Neuron (in vitro differentiated cells): ENCODE measurements at regions not wholly inside any gene's neighbourhood (a gene's known extent, or its start where the extent isn't known, plus 50 kb on each side); places are given as distances from the start of the nearest gene placed in this dataset.
"Not testable (repeated sequence)": the region's sequence is repeated elsewhere in the genome, so short reads cannot be mapped to it uniquely, and the experiment has no call there.

Experiments used
- H2AFZ ChIP-seq: one replicate; pipeline ENCODE4 v1.6.1; 2013; ENCODE audit warnings: low read depth, mild to moderate bottlenecking, inconsistent platforms, low read length, moderate library complexity
- H3K27me3 ChIP-seq: one replicate; pipeline ENCODE4 v1.6.1; 2013; ENCODE audit warnings: low read length; ENCODE audit not compliant: insufficient read depth
- H3K36me3 ChIP-seq: one replicate; pipeline ENCODE4 v1.6.1; 2013; ENCODE audit warnings: low read length; ENCODE audit not compliant: insufficient read depth
- H3K4me1 ChIP-seq: one replicate; pipeline ENCODE4 v1.6.1; 2013; ENCODE audit warnings: low read length; ENCODE audit not compliant: insufficient read depth
- H3K4me3 ChIP-seq: 2 replicates; pipeline ENCODE4 v1.5.1; 2013; ENCODE audit warnings: mild to moderate bottlenecking, low read length, moderate library complexity
- H3K9me3 ChIP-seq: one replicate; pipeline ENCODE4 v1.6.1; 2013; ENCODE audit warnings: low read length

DNA sequence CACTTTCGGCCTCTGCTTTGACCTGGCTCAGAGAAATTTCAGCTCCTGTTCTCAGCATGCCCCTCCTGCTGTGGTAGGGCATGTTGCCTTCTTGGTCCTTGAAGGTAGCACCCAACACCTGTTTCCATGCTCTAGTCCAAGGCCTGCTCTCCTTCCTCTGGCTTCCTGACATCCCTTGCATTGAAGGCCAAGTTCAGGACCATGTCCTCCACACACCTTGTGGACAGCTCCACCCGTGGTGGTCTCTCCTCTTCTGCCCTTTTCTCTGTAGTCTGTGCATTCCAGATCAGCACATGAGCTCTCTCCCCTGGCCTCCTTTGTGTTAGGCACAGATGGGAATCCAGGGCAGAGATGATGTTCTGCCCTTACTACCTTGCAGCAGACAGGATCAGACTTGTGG lies 225.3 kb downstream of the ADAMTS15 start:
- Histone ChIP-seq H3K4me3 (no peak overlapping the region), H3K4me1 (peaks cover 38% of the 10 kb centered on the region), H3K36me3 (no peaks in the 10 kb centered on the region), H3K9me3 (no peaks in the 10 kb centered on the region), H2AFZ (no peak overlapping the region), H3K27me3 (no peaks in the 10 kb centered on the region)

DNA sequence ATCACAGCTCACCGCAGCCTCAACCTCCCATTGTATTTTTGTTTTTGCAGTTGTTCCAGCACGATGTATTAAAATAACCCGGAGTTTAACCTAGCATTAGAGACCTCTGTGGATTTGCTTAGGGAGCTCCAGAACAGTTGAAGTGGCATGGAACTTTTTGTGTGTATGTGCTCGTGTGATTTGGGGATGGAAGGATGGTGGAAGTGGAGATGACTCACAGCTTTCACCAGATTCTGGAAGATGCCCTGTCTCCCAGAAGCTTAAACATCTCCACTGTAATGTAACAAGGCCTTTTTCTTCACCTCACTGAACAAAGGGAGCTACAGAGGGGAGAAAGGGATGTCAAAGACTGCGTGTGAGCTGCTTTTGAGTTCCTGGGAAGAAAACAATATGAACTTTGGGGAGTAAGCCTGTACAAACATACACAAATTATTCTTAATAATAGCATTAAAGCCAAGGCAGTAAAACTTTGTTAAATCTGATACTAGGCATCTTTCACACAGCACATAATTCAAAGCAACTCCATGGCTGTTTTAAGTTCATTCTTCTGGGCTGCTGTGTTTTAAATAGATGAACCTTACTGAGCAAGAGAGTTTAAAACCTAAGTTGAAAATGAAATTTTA lies 226.4 kb downstream of the ADAMTS15 start:
- Histone ChIP-seq H3K36me3 (no peaks in the 10 kb centered on the region), H3K27me3 (no peaks in the 10 kb centered on the region), H3K4me3 (no peak overlapping the region), H2AFZ (no peak overlapping the region), H3K9me3 (peaks cover 5% of the 10 kb centered on the region), H3K4me1 (peaks cover 38% of the 10 kb centered on the region)

DNA sequence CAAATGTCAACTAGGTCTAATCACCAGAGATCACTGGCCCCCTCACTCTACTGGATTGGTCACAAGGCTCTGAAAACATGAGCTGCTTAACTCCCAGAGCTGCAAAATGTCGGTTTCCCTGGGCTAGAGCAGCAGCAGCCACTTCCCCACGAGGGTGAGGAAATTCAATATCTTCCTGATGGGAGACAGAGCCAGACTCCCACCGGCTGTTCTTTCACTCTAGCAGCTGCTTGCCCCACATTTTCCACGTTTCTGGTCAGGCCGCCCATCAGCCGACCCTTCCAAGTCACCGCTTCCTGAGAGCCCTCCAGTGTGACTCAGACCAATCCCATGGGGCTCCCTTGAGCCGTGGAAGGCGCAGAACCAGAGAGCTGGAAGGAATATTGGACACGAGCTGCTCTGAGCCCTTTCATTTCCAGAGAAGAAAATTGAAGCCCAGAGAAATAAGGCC lies 227.0 kb downstream of the ADAMTS15 start:
- H3K4me3 ChIP-seq = no peak overlapping the region
- peaks cover 5% of the 10 kb centered on the region for H3K9me3 ChIP-seq
- peaks cover 38% of the 10 kb centered on the region for H3K4me1 ChIP-seq
- H3K36me3 ChIP-seq = no peaks in the 10 kb centered on the region
- no peak overlapping the region for H2AFZ ChIP-seq
- H3K27me3 ChIP-seq = no peaks in the 10 kb centered on the region

DNA sequence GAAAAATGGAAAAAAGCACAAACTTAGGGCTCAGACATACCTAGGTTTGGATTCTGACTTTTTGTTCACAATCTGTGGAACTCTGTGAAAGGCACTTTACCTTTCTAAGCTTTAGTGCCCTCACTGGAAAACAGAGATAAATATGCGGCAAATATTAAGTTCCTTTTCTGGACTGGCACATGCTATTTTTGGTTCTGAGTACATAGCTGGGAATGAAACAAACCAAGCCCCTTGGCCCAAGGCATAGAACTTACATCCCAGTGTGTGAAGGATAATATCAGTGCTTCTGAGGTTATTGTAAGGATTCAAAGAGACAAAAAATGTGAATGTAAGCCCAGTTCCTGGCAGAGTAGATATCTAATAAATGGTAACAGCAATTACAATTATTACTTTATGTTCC lies 227.5 kb downstream of the ADAMTS15 start:
- no peak overlapping the region for H3K4me3 ChIP-seq
- H3K27me3 ChIP-seq = no peaks in the 10 kb centered on the region
- no peak overlapping the region for H2AFZ ChIP-seq
- peaks cover 38% of the 10 kb centered on the region for H3K4me1 ChIP-seq
- H3K9me3 ChIP-seq = peaks cover 5% of the 10 kb centered on the region
- H3K36me3 ChIP-seq = no peaks in the 10 kb centered on the region

DNA sequence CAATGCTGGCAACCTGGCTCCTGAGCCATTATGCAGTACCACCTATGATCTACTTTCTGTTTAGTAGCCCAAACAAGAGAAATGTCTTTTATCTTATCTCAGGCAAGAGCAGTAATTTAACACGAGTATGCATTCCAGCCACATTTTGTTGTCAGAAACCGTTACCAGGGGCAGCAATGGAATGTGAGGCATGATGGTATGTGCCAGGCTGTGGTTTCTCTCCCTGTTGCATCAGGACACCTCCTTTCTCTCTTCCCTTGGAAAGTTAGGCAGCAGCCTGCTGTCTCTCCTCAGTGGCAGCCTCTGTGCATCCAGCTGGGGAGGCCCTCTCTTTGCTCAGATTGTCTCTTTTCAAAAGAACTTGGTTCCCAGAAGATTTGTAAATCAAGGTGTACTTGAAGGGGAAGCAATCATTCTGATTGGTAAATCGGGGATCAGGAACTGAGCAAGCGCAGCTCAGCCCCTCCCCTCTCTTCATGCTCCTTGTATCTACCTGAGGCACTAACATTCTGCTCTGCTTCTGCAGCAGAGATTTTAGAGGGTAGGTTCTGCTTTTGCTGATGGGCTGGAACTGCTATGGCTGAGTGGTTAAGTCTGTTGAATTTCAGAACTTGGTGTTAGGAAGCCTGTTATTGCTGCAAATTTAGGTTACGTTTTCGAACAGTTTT lies 229.2 kb downstream of the ADAMTS15 start:
- no peak overlapping the region for H3K4me3 ChIP-seq
- H2AFZ ChIP-seq = no peak overlapping the region
- no peaks in the 10 kb centered on the region for H3K36me3 ChIP-seq
- H3K9me3 ChIP-seq = peaks cover 7% of the 10 kb centered on the region
- H3K4me1 ChIP-seq = peaks cover 30% of the 10 kb centered on the region
- H3K27me3 ChIP-seq = no peaks in the 10 kb centered on the region

DNA sequence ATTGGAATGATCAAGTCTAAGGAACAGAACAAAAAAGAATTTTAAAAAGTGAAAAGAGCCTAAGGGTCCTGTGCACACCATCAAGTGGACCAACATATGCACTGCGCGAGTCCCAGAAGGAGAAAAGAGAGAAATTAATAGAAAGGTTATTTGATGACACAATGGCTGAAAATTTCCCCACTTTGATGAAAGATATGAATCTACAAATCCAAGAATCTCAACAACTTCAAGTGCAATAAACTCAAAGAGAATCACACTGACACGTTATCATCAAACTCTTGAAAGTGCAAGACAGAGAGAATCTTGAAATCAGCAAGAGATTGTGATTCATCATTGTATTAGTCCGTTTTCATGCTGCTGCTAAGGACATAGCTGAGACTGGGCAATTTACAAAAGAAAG lies 230.8 kb downstream of the ADAMTS15 start:
- Histone ChIP-seq H3K9me3 (peaks cover 7% of the 10 kb centered on the region), H3K36me3 (no peaks in the 10 kb centered on the region), H3K4me3 (no peak overlapping the region), H2AFZ (no peak overlapping the region), H3K4me1 (peaks cover 25% of the 10 kb centered on the region), H3K27me3 (no peaks in the 10 kb centered on the region)

DNA sequence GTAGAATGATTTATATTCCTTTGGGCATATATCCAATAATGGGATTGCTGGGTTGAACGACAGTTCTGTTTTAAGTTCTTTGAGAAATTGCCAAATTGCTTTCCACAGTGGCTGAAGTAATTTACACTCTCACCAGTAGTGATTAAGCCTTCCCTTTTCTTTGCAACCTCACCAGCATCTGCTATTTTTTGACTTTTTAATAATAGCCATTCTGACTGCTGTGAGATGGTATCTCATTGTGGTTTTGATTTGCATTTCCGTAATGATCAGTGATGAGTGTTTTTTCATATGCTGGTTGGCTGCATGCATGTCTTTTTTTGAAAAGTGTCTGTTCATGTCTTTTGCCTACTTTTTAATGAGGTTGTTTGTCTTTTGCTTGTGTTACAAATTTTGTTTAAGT lies 233.8 kb downstream of the SNX19 start:
- H2AFZ ChIP-seq, H3K9me3 ChIP-seq, H3K4me3 ChIP-seq, H3K36me3 ChIP-seq, H3K4me1 ChIP-seq, H3K27me3 ChIP-seq: not testable (repeated sequence)

DNA sequence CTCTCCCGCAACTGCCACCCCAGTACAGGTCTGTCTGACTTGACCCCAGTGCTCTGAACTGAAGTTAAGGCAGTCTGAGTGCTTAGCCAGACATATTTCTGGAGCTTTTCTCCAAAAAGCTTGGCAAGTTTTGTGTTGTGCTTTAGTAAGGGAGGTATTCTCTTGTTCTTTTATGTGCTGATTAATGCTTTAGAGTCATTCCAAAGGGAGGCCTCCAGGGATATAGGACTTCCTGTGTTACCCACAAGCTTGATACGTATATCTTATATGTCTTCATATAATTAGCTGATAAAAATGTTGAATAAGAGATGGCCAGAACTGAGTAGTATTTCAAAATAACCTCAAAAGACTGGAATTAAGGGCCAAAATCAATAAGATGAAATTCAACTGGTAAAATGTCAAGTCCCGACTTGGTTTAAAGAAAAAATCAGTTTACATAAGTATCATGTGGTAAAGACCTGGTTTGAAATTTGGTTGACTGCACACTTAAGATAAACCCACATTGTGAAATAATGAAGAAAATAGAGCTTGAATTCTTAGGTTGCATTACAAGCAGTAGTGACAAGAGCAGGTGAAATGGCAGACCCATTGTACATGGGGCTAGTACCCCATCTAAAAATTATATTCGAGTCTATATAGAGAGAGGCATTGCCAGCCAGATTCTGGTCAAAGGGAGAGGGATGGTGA lies 226.9 kb downstream of the SNX19 start:
- no peak overlapping the region for H2AFZ ChIP-seq
- no peaks in the 10 kb centered on the region for H3K9me3 ChIP-seq
- H3K27me3 ChIP-seq = no peaks in the 10 kb centered on the region
- no peaks in the 10 kb centered on the region for H3K36me3 ChIP-seq
- no peak overlapping the region for H3K4me3 ChIP-seq
- H3K4me1 ChIP-seq = no peaks in the 10 kb centered on the region

DNA sequence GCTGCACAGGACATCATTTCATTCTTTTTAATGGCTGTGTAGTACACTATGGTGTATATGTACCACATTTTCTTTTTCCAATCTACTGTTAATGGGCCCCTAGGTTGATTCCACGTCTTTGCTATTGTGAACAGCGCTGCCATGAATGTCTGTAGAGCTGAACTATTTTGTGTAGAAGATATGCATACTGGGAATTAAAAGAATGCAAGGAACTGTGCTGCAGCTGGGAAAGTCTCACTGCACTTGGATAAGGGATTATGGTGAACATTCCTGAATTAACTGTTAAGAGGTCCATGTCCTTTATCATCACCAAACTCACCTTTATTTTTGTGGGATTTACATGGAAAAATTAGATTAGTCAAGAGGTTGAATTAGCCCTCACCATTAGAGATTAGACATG lies 224.7 kb downstream of the SNX19 start:
- Histone ChIP-seq H2AFZ (no peak overlapping the region), H3K36me3 (no peaks in the 10 kb centered on the region), H3K4me1 (no peaks in the 10 kb centered on the region), H3K4me3 (no peak overlapping the region), H3K9me3 (no peaks in the 10 kb centered on the region), H3K27me3 (no peaks in the 10 kb centered on the region)

DNA sequence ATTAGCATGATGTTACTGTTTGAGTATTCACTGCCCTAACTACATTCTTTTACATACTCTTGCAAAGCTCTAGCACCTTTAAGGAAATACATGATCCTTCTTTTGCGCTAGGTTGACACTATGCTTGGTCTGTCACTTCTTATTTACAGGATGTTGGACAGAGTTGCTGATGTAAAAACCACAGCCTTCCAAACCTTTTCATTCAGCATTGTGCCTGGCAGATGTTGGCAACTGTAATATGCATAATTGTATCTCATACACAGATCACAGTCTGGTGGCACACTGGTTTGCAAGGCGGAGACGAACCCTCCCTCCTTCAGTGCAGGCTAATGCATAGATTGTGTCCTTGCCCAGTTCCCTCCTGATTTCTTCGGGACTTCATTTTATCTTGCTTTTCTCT lies 224.1 kb downstream of the SNX19 start:
- no peak overlapping the region for H3K4me3 ChIP-seq
- H3K4me1 ChIP-seq = no peaks in the 10 kb centered on the region
- H3K36me3 ChIP-seq = no peaks in the 10 kb centered on the region
- H3K9me3 ChIP-seq = no peaks in the 10 kb centered on the region
- no peaks in the 10 kb centered on the region for H3K27me3 ChIP-seq
- H2AFZ ChIP-seq = no peak overlapping the region

DNA sequence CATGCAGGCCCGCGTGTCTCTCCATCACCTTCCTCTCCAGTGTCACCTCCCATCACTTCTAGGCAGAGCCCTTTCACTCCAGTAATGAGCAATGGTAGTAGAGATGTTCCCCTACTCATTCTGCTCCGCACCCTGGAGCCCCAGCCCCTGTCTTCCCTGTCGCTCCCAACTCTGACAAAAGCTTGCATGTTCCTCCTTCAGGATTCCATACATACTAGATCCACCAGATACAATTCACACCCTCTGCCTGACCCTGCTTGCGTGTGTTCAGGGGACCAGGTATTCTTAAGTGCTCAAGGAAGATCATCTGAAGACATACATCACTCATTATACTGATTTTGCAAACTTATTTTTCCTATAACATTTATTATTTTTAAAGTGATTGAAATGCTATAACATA lies 222.7 kb downstream of the SNX19 start:
- Histone ChIP-seq H3K9me3 (no peaks in the 10 kb centered on the region), H3K4me1 (no peaks in the 10 kb centered on the region), H3K36me3 (no peaks in the 10 kb centered on the region)

DNA sequence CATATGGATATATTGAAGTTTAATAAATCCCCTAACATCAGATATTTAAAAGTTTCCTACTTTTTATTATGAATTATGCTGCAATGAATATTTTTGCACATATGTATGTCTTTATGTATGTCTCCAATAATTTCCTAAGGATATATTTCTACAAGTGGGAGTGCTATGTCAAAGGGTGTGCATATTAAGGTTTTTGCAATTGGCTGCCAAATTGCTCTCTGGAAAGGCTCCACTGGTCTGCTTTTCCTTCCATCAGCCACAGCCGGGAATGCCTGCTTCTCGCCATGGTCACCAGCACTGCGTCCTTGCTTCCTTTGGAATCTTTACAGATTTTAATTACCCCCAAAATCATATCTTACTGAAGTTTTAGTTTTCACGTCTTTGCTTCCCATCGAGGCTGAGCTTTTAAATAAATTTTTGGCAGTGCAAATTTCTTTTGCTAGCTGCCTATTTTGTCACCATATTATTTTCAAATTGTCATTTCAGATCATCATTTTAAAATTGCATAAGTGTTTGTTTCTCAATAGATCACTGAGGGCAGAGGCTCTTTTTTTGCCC lies 221.7 kb downstream of the SNX19 start:
- no peaks in the 10 kb centered on the region for H3K36me3 ChIP-seq
- no peaks in the 10 kb centered on the region for H3K9me3 ChIP-seq
- H3K27me3 ChIP-seq = no peaks in the 10 kb centered on the region
- H3K4me1 ChIP-seq = peaks cover 6% of the 10 kb centered on the region
- no peak overlapping the region for H2AFZ ChIP-seq
- H3K4me3 ChIP-seq = no peak overlapping the region

More for the DNA sequence above, 222.7 kb downstream of the SNX19 start:
- Histone ChIP-seq H3K4me3 (no peak overlapping the region), H3K27me3 (no peaks in the 10 kb centered on the region), H2AFZ (no peak overlapping the region)

DNA sequence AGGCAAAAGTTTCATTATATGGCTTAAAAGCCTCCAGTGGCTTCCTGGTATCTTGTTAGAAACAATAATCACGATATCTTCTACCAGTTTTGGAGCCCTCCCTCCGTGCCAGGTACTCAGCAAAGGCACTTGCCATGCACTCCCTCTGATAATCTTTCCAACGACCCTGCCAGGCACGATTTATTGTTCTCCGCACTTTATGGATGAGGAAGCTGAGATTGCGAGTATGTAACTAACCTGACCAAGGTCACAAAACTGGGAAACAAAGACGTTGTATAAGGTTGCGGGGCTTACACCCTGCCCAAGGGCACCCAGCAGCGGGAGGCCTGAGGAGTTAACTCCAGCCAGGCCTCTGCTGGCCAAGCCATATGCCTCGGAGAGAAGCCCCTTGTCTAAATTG lies 218.1 kb downstream of the SNX19 start:
- Histone ChIP-seq H3K36me3 (no peaks in the 10 kb centered on the region), H2AFZ (no peak overlapping the region), H3K4me1 (peaks cover 7% of the 10 kb centered on the region), H3K9me3 (no peaks in the 10 kb centered on the region), H3K27me3 (no peaks in the 10 kb centered on the region), H3K4me3 (no peak overlapping the region)
